Loucy (cell line): ENCODE measurements at regions not wholly inside any gene's neighbourhood (a gene's known extent, or its start where the extent isn't known, plus 50 kb on each side); places are given as distances from the start of the nearest gene placed in this dataset.

ENCODE experiments used
- H2AFZ ChIP-seq: fragments of 200-600 bp; sonication (generic); 2 replicates; pipeline ENCODE4 v1.6.0; 2016; ENCODE audit warnings: antibody characterized with exemption, mild to moderate bottlenecking, low read length, moderate library complexity
- H3F3A ChIP-seq: fragments of 200-600 bp; 2 replicates; pipeline ENCODE4 v1.6.0; 2016; ENCODE audit warnings: antibody characterized with exemption, low read depth, mild to moderate bottlenecking
- H3K27me3 ChIP-seq: fragments of 200-600 bp; sonication (generic); 2 replicates; pipeline ENCODE4 v1.6.1; 2014; ENCODE audit warnings: low read length, mild to moderate bottlenecking; ENCODE audit not compliant: insufficient read depth, poor library complexity, severe bottlenecking
- H3K36me3 ChIP-seq: fragments of 200-600 bp; sonication (generic); 2 replicates; pipeline ENCODE4 v1.6.1; 2016; ENCODE audit warnings: low read length; ENCODE audit not compliant: insufficient read depth
- H3K4me1 ChIP-seq: fragments of 200-600 bp; sonication (generic); 2 replicates; pipeline ENCODE4 v1.5.1; 2014; ENCODE audit warnings: low read length, mild to moderate bottlenecking; ENCODE audit not compliant: insufficient read depth, poor library complexity, severe bottlenecking
- H3K4me2 ChIP-seq: fragments of 200-600 bp; sonication (generic); 2 replicates; pipeline ENCODE4 v1.6.0; 2014; ENCODE audit warnings: antibody characterized with exemption, low read length, low read depth, mild to moderate bottlenecking; ENCODE audit not compliant: poor library complexity, severe bottlenecking
- H3K4me3 ChIP-seq: fragments of 200-600 bp; sonication (generic); 2 replicates; pipeline ENCODE4 v1.5.1; 2014; ENCODE audit warnings: low read length, mild to moderate bottlenecking, mixed read lengths; ENCODE audit not compliant: poor library complexity, severe bottlenecking
- H3K79me2 ChIP-seq: fragments of 200-600 bp; sonication (generic); 2 replicates; pipeline ENCODE4 v1.6.1; 2014; ENCODE audit warnings: low read length; ENCODE audit not compliant: insufficient read depth
- H3K9ac ChIP-seq: fragments of 200-600 bp; sonication (generic); 2 replicates; pipeline ENCODE4 v1.6.0; 2014; ENCODE audit warnings: mild to moderate bottlenecking, low read depth, low read length, moderate library complexity; ENCODE audit not compliant: poor library complexity, severe bottlenecking
- H3K9me2 ChIP-seq: fragments of 200-600 bp; sonication (generic); replicated peaks from 2 replicates; pipeline ENCODE4 v1.6.1; 2016; ENCODE audit warnings: low read depth, low read length, mixed read lengths
- H3K9me3 ChIP-seq: fragments of 200-600 bp; sonication (generic); 2 replicates; pipeline ENCODE4 v1.6.1; 2014; ENCODE audit warnings: mild to moderate bottlenecking, antibody characterized with exemption, low read length, low read depth; ENCODE audit not compliant: insufficient read depth
- H4K20me1 ChIP-seq: fragments of 200-600 bp; sonication (generic); 2 replicates; pipeline ENCODE4 v1.6.0; 2014; ENCODE audit warnings: antibody characterized with exemption, low read length, mild to moderate bottlenecking; ENCODE audit not compliant: insufficient read depth, poor library complexity, severe bottlenecking
- CTCF ChIP-seq: fragments of 200-600 bp; sonication (generic); conservative IDR thresholded peaks from 2 replicates; pipeline ENCODE4 v1.5.1; 2014; ENCODE audit warnings: mild to moderate bottlenecking, antibody characterized with exemption, low read length
- EZH2phosphoT487 ChIP-seq: fragments of 200-600 bp; IDR thresholded peaks from 2 replicates; pipeline ENCODE4 v1.6.1; 2018; ENCODE audit warnings: antibody characterized with exemption, mild to moderate bottlenecking, moderate library complexity, borderline replicate concordance

GRCh38 chr1:14120895-14121294 is 420.9 kb downstream of the PRDM2 start:
- Histone ChIP-seq H4K20me1 (no peaks in the 10 kb centered on the region), H3K9me3 (no peaks in the 10 kb centered on the region; the same call in 1 of the 2 replicates), H3K4me2 (no peak overlapping the region), H3K9ac (no peak overlapping the region), H2AFZ (no peak overlapping the region), H3K27me3 (no peaks in the 10 kb centered on the region), H3K4me3 (no peak overlapping the region), H3K36me3 (no peaks in the 10 kb centered on the region), H3K9me2 (no peaks in the 10 kb centered on the region), H3F3A (no peaks in the 10 kb centered on the region), H3K4me1 (no peaks in the 10 kb centered on the region), H3K79me2 (no peaks in the 10 kb centered on the region)
- TF ChIP-seq EZH2phosphoT487, result no peak
- TF ChIP-seq CTCF, result no peak

- H3K9me2 ChIP-seq, result no peaks in the 10 kb centered on the region
- no peaks in the 10 kb centered on the region for H4K20me1 ChIP-seq
- no peak overlapping the region for H3K9ac ChIP-seq
- H3K4me2 ChIP-seq, result no peak overlapping the region
- no peaks in the 10 kb centered on the region for H3F3A ChIP-seq
- H3K4me1 ChIP-seq, result no peaks in the 10 kb centered on the region
- H3K79me2 ChIP-seq, result no peaks in the 10 kb centered on the region
- no peak overlapping the region for H2AFZ ChIP-seq
- H3K36me3 ChIP-seq, result no peaks in the 10 kb centered on the region
- no peaks in the 10 kb centered on the region for H3K27me3 ChIP-seq
- H3K4me3 ChIP-seq, result no peak overlapping the region
- TF ChIP-seq CTCF, result no peak
- no peak for TF ChIP-seq EZH2phosphoT487
- H3K9me3 ChIP-seq, result no peaks in the 10 kb centered on the region
Observed at GRCh38 chr1:14128096-14128495, 428.1 kb downstream of the PRDM2 start.

- Histone ChIP-seq H3K4me1 (no peaks in the 10 kb centered on the region), H3K27me3 (no peaks in the 10 kb centered on the region), H2AFZ (no peak overlapping the region), H4K20me1 (no peaks in the 10 kb centered on the region), H3K4me2 (no peak overlapping the region), H3K79me2 (no peaks in the 10 kb centered on the region), H3K4me3 (no peak overlapping the region), H3K9ac (no peak overlapping the region), H3K36me3 (no peaks in the 10 kb centered on the region), H3F3A (no peaks in the 10 kb centered on the region), H3K9me2 (no peaks in the 10 kb centered on the region), H3K9me3 (no peaks in the 10 kb centered on the region)
- TF ChIP-seq CTCF, result no peak
- TF ChIP-seq EZH2phosphoT487, result no peak
Observed at GRCh38 chr1:14129009-14129408, 429.0 kb downstream of the PRDM2 start.
